ENCODE measurements at regions not wholly inside any gene's neighbourhood (a gene's known extent, or its start where the extent isn't known, plus 50 kb on each side); places are given as distances from the start of the nearest gene placed in this dataset.

- H3K36me3 ChIP-seq: no peaks in the 10 kb centered on the region
- no peaks in the 10 kb centered on the region for H3K9me3 ChIP-seq
- H3K27me3 ChIP-seq: no peaks in the 10 kb centered on the region
- intact Hi-C loops (cut with DNase I; ENCODE audit: low total_unique reads): no loop called here
- H3K4me1 ChIP-seq: peaks cover 0 to 6% (median 0%) of the 10 kb centered on the region in 4 donors
- DNase-seq: no peak
- no peak for TF ChIP-seq CTCF (IDR thresholded peaks at IDR 0.05)
- no peak overlapping the region for H3K4me3 ChIP-seq
- no peak overlapping the region for H3K27ac ChIP-seq
Observed at GRCh38 chr7:85600395-85600794, 413.5 kb upstream of the SEMA3D start.

GRCh38 chr7:85596827-85597226 lies 410.0 kb upstream of the SEMA3D start:
- DNase-seq: no peak
- intact Hi-C loops (cut with DNase I; ENCODE audit: low total_unique reads): no loop called here
- no peak overlapping the region for H3K27ac ChIP-seq
- no peaks in the 10 kb centered on the region for H3K36me3 ChIP-seq
- TF ChIP-seq CTCF (IDR thresholded peaks at IDR 0.05): no peak
- no peaks in the 10 kb centered on the region for H3K27me3 ChIP-seq
- no peaks in the 10 kb centered on the region for H3K9me3 ChIP-seq
- no peak overlapping the region for H3K4me3 ChIP-seq
- peaks cover 0 to 6% (median 0%) of the 10 kb centered on the region in 4 donors for H3K4me1 ChIP-seq

GRCh38 chr7:85595750-85596178 lies 408.9 kb upstream of the SEMA3D start:
- DNase-seq: no peak
- Histone ChIP-seq H3K4me3 (no peak overlapping the region), H3K27me3 (no peaks in the 10 kb centered on the region), H3K4me1 (peaks cover 0 to 6% (median 0%) of the 10 kb centered on the region in 4 donors), H3K9me3 (no peaks in the 10 kb centered on the region), H3K27ac (no peak overlapping the region), H3K36me3 (no peaks in the 10 kb centered on the region)
- TF ChIP-seq CTCF (IDR thresholded peaks at IDR 0.05): no peak
- intact Hi-C loops (cut with DNase I; ENCODE audit: low total_unique reads): no loop called here

- intact Hi-C loops (cut with DNase I; ENCODE audit: low total_unique reads): no loop called here
- H3K9me3 ChIP-seq: no peaks in the 10 kb centered on the region
- no peak overlapping the region for H3K27ac ChIP-seq
- H3K36me3 ChIP-seq: no peaks in the 10 kb centered on the region
- no peak for TF ChIP-seq CTCF (IDR thresholded peaks at IDR 0.05)
- no peak overlapping the region for H3K4me3 ChIP-seq
- no peaks in the 10 kb centered on the region for H3K27me3 ChIP-seq
- DNase-seq: no peak
- peaks cover 0 to 6% (median 0%) of the 10 kb centered on the region in 4 donors for H3K4me1 ChIP-seq
Observed at GRCh38 chr7:85593355-85593754, 406.5 kb upstream of the SEMA3D start.

DNA sequence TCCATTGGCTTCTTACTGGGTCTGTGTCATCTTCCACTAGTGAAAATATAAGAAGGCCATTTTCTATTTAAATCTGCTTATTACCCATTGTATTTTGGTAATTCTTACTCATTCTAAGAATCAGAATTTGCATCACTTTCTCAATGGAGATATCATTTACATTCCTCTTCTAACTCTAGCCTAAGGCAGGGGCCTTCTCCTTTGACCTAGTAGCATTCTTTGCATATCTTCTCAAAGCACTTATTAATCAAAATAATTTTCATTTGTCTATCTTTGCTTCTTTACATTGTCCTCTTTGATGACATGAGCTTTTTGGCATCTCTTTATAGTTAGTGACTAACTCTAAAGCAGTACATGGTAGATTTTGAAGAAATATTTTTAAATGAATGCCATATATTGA lies 400.9 kb upstream of the SEMA3D start:
- no peaks in the 10 kb centered on the region for H3K4me1 ChIP-seq

More for the DNA sequence above, 400.9 kb upstream of the SEMA3D start:
- Histone ChIP-seq H3K4me3 (no peak overlapping the region), H3K27ac (no peak overlapping the region), H3K27me3 (no peaks in the 10 kb centered on the region), H3K9me3 (no peaks in the 10 kb centered on the region), H3K36me3 (no peaks in the 10 kb centered on the region)
- DNase-seq: no peak
- intact Hi-C loops (cut with DNase I; ENCODE audit: low total_unique reads): no loop called here
- no peak for TF ChIP-seq CTCF (IDR thresholded peaks at IDR 0.05)
